ENCODE measurements at regions not wholly inside any gene's neighbourhood (a gene's known extent, or its start where the extent isn't known, plus 50 kb on each side); places are given as distances from the start of the nearest gene placed in this dataset.

DNA sequence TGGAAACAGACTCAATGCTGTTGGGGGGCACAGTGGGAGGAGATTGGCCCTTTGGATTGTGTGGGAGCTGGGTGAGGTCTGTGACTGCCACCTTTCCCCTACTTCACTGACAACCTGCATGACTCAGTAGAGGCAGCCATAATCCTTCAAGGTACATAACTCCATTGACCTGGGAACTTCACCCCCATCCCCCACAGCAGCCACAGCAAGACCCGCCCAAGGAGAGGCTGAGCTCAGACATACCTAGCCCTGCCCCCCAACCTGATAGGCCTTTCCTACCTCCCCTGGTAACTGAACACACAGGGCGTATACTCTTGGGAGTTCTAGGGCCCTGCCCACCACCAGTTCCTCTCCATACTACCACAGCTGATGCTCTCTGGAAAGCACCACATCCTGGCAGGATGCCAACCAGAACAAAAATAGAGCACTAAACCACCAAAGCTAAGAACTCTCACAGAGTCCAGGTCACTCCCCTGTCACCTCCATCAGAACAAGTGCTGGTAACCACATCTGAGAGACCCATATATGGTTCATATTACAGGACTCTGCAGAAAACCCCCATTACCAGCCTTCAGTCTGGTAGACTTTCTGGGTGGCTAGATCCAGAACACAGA lies 703.9 kb downstream of the FSCB start:
- DNase-seq (ENCODE audit: low read depth) = no peak
- TF ChIP-seq, protein P1, sequence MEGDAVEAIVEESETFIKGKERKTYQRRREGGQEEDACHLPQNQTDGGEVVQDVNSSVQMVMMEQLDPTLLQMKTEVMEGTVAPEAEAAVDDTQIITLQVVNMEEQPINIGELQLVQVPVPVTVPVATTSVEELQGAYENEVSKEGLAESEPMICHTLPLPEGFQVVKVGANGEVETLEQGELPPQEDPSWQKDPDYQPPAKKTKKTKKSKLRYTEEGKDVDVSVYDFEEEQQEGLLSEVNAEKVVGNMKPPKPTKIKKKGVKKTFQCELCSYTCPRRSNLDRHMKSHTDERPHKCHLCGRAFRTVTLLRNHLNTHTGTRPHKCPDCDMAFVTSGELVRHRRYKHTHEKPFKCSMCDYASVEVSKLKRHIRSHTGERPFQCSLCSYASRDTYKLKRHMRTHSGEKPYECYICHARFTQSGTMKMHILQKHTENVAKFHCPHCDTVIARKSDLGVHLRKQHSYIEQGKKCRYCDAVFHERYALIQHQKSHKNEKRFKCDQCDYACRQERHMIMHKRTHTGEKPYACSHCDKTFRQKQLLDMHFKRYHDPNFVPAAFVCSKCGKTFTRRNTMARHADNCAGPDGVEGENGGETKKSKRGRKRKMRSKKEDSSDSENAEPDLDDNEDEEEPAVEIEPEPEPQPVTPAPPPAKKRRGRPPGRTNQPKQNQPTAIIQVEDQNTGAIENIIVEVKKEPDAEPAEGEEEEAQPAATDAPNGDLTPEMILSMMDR (conservative IDR thresholded peaks at IDR 0.05; ENCODE audit: low read depth, low read length) = no peak

DNA sequence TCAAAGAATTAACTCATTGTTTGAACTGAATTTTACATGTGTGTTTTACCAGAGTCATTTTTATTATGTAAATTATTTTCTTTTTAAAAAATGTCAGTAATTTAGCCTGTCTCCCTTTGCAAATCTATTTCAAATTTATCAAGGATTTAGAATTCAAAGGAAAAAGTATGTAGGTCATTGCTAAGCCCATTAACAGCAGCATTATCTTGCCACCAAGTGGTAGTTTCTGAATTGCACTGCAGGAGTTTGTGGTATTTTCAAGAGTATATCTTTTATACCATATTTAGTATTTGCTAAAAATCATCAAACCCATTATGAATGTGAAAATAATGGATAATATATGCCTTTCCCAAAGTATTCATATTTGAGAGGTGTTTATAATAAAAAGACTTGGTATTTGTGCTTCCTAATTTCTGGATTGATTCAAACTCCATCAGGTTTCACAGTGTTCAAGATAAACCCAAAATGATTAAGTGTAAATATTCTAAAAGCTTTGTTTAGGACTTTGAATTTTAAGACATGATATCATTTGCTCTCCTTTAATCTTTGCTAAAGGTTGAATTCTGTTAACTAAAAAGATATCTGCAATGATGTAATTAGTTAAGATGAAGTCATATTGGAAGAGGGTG lies 711.4 kb downstream of the FSCB start:
- TF ChIP-seq, protein P1 (conservative IDR thresholded peaks at IDR 0.05; ENCODE audit: low read depth, low read length) = peak; percentile 27
- no peak overlapping the region for H3K4me3 ChIP-seq (ENCODE audit: low read depth, low read length)
- DNase-seq (ENCODE audit: low read depth) = peak; percentile 17

More for the DNA sequence above, 703.9 kb downstream of the FSCB start:
- no peak overlapping the region for H3K4me3 ChIP-seq (ENCODE audit: low read depth, low read length)

GRCh38 chr14:43793579-43793978 lies 713.5 kb downstream of the FSCB start:
- DNase-seq (ENCODE audit: low read depth) = no peak
- no peak overlapping the region for H3K4me3 ChIP-seq (ENCODE audit: low read depth, low read length)
- TF ChIP-seq, protein P1 (conservative IDR thresholded peaks at IDR 0.05; ENCODE audit: low read depth, low read length) = no peak

- DNase-seq (ENCODE audit: low read depth) = peak; percentile 0
- TF ChIP-seq, protein P1 (conservative IDR thresholded peaks at IDR 0.05; ENCODE audit: low read depth, low read length) = no peak
- no peak overlapping the region for H3K4me3 ChIP-seq (ENCODE audit: low read depth, low read length)
Observed at GRCh38 chr14:43792980-43793379, 714.1 kb downstream of the FSCB start.

DNA sequence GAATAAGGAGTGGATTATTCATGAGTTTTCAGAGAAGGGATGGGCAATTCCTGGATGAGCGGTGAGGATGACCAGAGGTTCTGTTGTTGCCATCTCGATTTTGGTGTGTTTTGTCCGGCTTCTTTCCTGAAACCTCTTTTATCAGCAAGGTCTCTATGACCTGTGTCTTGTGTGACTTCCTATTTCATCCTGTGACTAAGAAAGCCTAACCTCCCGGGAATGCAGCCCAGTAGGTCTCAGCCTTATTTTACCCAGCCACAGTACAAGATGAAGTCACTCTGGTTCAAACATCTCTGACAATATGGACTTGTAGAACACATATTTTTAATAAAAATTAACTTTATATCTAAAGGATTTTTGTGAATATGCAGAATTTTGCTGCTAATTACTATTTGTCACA lies 716.4 kb downstream of the FSCB start:
- TF ChIP-seq, protein P1 (conservative IDR thresholded peaks at IDR 0.05; ENCODE audit: low read depth, low read length) = no peak
- no peak for DNase-seq (ENCODE audit: low read depth)
- H3K4me3 ChIP-seq (ENCODE audit: low read depth, low read length) = no peak overlapping the region

- TF ChIP-seq, protein P1 (conservative IDR thresholded peaks at IDR 0.05; ENCODE audit: low read depth, low read length) = no peak
- no peak for DNase-seq (ENCODE audit: low read depth)
- H3K4me3 ChIP-seq (ENCODE audit: low read depth, low read length) = no peak overlapping the region
Observed at GRCh38 chr14:43789458-43789857, 717.6 kb downstream of the FSCB start.

Measured in choroid plexus epithelial cell (primary cell).